D721Med (cell line): ENCODE measurements at regions not wholly inside any gene's neighbourhood (a gene's known extent, or its start where the extent isn't known, plus 50 kb on each side); places are given as distances from the start of the nearest gene placed in this dataset.
A peak's percentile ranks its signal among the peaks of the same experiment; 100 is the strongest.

Source experiments
- DNase-seq: peaks from one replicate; pipeline ENCODE4 v3.0.0; 2011; ENCODE audit warnings: low spot score; ENCODE audit not compliant: insufficient read length
- FAIRE-seq: peaks from 2 replicates; lab custom pipeline; 2011; peaks lifted over from hg19 to GRCh38; lab: Jason Lieb, UNC
- TF ChIP-seq, protein P1 (sequence below): IDR thresholded peaks from 2 replicates; pipeline ENCODE4 v1.5.1; 2012; ENCODE audit warnings: mild to moderate bottlenecking, control low read depth; ENCODE audit not compliant: insufficient read depth; ENCODE audit errors: missing control alignments

- no peak for DNase-seq
- TF ChIP-seq, protein P1, sequence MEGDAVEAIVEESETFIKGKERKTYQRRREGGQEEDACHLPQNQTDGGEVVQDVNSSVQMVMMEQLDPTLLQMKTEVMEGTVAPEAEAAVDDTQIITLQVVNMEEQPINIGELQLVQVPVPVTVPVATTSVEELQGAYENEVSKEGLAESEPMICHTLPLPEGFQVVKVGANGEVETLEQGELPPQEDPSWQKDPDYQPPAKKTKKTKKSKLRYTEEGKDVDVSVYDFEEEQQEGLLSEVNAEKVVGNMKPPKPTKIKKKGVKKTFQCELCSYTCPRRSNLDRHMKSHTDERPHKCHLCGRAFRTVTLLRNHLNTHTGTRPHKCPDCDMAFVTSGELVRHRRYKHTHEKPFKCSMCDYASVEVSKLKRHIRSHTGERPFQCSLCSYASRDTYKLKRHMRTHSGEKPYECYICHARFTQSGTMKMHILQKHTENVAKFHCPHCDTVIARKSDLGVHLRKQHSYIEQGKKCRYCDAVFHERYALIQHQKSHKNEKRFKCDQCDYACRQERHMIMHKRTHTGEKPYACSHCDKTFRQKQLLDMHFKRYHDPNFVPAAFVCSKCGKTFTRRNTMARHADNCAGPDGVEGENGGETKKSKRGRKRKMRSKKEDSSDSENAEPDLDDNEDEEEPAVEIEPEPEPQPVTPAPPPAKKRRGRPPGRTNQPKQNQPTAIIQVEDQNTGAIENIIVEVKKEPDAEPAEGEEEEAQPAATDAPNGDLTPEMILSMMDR = no peak
- FAIRE-seq = no peak
Observed at GRCh38 chr21:30058928-30059327, 107.7 kb downstream of the CLDN17 start.

- DNase-seq (no peak), FAIRE-seq (no peak)
- TF ChIP-seq, protein P1 = no peak
Observed at GRCh38 chr21:30057108-30057507, 109.5 kb downstream of the CLDN17 start.

DNA sequence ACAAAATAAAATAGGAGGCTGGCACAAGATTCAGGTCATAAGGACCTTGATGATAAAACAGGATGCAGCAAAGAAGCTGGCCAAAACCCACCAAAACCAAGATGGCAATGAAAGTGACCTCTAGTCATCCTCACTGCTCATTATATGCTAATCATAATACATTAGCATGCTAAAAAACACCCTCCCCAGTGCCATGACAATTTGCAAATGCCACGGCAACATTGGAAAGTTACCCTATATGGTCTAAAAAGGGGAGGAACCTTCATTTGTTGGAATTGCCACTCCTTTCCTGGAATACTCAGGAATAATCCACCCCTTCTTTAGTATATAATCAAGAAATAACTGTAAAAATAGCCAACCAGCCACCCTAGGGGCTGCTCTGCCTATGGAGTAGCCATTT lies 108.8 kb upstream of the GRIK1 start:
- FAIRE-seq (no peak), DNase-seq (no peak)
- TF ChIP-seq, protein P1 = no peak

- TF ChIP-seq, protein P1 = peak; percentile 85
- DNase-seq = no peak
Observed at GRCh38 chr21:30044447-30045064, 104.8 kb upstream of the GRIK1 start.

DNA sequence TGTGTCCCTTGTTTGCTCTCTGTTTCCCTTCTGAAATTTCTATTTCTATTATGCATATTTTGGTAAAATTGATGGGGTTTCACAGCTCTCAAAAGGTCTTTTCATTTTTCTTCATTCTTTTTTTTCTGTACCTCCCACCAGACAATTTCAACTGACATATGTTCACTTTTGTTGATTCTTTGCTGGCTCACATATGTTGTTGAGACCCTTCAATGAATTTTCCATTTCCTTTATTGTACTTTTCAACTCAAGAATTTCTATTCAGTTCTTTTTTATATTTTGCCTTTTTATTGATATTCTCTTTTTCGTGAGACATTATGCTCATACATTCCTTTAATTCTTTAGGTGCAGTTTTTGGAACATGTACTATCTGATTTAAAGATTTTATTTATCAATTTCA lies 102.6 kb upstream of the GRIK1 start:
- TF ChIP-seq, protein P1 = no peak
- no peak for DNase-seq
- FAIRE-seq = no peak

More at GRCh38 chr21:30044447-30045064, 104.8 kb upstream of the GRIK1 start:
- peak; percentile 80 for FAIRE-seq

DNA sequence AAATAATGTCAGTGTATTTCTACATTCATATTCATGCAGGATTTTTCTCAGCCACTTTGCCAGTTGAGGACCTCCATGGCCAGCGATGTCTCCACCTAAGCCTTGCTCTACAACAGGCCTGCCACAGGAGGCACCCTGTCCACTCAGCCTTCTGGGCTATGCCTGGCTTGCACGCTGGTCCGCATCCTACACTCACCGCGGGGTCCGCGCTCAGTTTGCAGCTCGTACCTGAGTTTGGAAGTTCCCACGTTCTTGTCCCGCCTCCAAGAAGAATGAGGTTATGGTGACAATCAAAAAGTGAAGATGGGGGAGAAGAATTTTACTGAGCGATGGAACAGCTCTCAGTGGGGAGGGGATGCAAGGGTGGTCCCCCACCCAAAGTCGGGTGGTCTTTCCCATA lies 93.6 kb upstream of the GRIK1 start:
- TF ChIP-seq, protein P1 = no peak
- DNase-seq (no peak), FAIRE-seq (no peak)

- TF ChIP-seq, protein P1 = no peak
- FAIRE-seq = no peak
- DNase-seq = no peak
Observed at GRCh38 chr21:30030416-30030815, 90.6 kb upstream of the GRIK1 start.
